HG02759 (cell line): ENCODE measurements at regions not wholly inside any gene's neighbourhood (a gene's known extent, or its start where the extent isn't known, plus 50 kb on each side); places are given as distances from the start of the nearest gene placed in this dataset.
"Not testable (repeated sequence)": the region's sequence is repeated elsewhere in the genome, so short reads cannot be mapped to it uniquely, and the experiment has no call there.

Experiments
- ATAC-seq: cut with Tn5 transposase; IDR thresholded peaks from one replicate; pipeline ENCODE4 v1.9.1; 2021; ENCODE audit warnings: mild to moderate bottlenecking, moderate library complexity; ENCODE audit not compliant: unreplicated experiment

DNA sequence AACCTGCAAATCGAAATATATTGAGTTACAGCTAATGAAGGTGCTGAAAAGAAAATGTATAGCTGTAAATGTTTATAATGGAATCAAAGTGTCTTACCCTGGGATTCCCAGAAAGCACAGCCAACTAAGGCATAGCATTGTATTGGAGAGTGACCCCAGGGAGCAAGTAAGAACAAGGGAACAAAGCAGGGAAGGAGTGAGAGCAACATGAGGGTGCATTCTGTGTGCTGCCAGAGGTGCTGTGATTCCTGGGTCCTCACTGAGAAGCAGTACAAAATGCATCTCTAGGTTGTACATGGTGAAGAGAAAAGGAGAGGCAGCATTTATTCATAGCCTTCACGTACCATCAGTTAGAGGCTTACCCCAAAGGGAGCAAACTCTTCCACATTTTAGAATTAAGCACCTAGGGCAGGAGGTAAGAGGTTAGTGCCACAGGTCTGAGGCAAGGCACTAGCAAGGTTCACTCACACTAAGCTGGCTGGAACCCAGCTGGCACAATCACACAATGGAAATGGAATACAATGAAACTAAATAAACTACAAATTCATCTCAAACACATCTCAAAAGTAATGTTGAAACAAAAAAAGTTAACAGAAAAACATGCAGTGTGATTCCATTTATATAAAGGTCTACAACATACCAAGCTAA, 151.5 kb upstream of the C2CD4B start:
- ATAC-seq = no peak

GRCh38 chr15:62320259-62320658, 155.2 kb upstream of the C2CD4B start:
- ATAC-seq = no peak

DNA sequence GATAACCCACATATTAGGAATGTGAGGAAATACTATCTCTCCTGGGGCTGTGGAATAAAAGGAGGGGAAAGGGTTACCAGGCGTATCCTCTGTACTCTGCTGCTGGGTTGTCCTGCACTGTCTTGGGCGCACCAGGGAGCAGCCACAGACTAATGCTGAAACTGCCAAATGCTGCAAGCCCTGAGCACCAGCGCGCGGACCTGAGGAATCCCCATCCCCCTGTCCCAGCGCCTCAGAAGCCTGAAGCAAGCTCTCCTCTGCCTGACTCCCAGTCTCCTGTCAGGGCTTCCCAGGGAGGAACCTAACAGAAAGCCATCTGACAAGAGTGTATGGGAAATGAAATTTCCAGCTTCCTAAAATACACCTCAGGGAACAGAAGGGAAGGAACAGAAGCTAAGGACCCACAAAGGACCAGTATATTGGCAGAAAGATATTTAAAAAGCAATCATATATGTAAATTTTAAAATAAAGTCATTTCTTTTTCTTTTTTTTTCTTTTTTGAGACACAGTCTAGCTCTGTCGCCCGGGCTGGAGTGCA, 158.3 kb upstream of the C2CD4B start:
- ATAC-seq = no peak

GRCh38 chr15:62324382-62324781, 159.3 kb upstream of the C2CD4B start:
- no peak for ATAC-seq

DNA sequence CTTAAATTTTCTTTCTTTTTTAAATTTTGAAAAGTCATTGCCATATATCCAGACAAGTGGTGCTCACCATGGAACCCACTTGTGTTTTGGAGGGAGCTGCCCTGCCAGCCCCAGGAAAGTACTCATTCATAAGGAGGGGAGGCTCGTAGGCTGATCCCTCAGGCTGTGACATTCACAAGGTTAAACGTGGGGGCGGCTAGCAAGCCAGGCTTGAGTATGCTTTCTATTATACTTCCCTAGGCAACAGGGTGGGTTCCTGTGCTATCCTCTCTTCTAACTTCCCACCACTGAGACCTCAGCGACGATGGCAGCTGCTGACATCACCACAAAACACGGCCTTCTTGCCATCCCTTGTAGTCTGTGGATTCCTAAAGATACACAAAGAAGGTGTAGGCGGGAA, 160.5 kb upstream of the C2CD4B start:
- ATAC-seq = no peak

DNA sequence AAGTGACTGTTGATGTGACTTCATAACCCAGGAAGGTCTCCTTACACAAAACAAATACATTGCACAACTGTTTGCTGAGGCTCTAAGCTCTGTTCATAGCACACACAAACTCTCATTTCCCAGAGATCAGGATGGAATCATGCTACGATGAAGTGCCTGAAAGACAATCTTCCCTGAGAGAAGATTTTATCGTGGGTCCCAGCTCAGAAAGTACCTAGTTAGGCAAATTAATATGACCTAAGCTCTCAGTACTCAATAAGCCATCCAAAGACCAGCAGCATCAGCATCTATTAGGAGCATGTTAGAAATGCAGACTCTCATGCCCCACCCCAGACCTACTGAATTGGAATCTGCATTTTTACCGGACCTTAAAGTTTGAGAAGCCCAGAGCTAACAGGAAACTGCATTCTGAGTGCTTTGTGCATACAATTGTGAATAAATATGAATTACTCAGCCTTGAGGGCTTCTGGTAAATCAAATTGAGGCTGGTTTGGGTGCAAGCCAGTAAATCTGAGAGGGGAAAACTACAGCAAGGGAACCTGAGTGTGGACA, 161.5 kb upstream of the C2CD4B start:
- ATAC-seq = no peak

DNA sequence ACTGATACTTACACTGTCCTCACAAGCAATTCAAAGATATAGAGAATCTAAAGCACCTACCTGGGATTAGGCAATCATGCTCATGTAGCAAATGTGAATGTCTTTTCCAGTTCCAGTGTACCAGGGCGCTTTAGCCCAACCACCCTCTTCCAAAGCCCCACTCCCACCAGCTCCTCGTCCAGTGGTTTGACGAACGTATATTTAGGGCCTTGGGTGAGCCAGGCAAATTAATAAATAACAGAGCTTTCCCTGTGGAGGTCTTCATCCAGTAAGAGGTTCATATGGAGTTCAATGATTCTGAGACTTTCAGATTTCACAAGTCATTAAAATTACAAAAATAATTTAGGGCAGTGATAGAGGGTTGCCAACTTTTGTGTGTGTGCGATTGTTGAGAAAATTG, 162.3 kb upstream of the C2CD4B start:
- no peak for ATAC-seq

DNA sequence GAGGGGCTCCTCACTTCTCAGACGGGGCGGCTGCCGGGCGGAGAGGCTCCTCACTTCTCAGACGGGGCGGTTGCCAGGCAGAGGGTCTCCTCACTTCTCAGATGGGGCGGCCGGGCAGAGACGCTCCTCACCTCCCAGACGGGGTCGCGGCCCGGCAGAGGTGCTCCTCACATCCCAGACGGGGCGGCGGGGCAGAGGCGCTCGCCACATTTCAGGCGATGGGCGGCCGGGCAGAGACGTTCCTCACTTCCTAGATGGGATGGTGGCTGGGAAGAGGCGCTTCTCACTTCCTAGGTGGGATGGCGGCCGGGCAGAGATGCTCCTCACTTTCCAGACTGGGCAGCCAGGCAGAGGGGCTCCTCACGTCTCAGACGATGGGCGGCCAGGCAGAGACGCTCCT, 167.4 kb upstream of the C2CD4B start:
- not testable (repeated sequence) for ATAC-seq

GRCh38 chr15:62334536-62334935, 169.5 kb upstream of the C2CD4B start:
- no peak for ATAC-seq

GRCh38 chr15:62337934-62338333, 172.8 kb upstream of the C2CD4B start:
- no peak for ATAC-seq

- ATAC-seq = no peak
Measured at GRCh38 chr15:62338497-62338896, 173.4 kb upstream of the C2CD4B start.

GRCh38 chr15:62342959-62343358, 177.9 kb upstream of the C2CD4B start:
- no peak for ATAC-seq

DNA sequence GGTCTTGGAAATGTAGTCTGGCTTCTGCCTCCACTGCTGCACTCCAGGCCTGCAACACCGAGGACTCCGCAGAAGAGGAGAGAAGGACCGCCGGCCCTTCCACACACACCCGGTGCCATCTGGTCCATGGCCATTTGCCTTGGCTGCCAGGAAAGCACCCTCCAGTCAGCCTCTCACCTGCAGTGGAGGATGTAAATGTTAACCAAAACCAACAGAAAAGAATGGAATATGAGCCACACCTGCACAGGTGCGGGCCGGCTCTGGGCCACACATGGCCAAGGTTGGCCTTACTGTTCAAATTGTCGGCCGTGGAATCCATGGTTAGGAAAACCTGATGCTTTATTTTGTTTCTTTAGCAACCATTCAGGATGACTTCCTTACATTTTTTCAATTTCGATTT, 178.3 kb upstream of the C2CD4B start:
- ATAC-seq = no peak

GRCh38 chr15:62344806-62345539, 179.9 kb upstream of the C2CD4B start:
- ATAC-seq = no peak

DNA sequence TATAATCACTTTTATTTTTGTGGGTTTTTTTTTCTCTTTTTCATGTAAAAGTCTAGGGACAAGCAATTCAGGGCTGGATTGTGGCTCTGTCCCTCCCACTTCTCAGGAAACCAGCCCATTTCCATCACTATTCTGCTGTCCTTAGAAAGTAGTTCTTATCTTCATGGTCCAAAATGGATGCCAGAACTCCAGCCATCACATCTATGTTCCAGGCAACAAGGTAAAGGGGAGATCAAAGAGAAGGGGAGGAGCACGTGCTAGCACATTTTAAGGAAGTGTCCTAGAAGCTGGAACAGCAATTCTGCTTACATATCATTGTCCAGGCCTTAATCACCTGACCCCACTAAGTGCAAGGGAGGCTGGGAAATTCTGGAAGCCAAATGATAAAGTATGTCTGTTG, 181.1 kb upstream of the C2CD4B start:
- no peak for ATAC-seq

DNA sequence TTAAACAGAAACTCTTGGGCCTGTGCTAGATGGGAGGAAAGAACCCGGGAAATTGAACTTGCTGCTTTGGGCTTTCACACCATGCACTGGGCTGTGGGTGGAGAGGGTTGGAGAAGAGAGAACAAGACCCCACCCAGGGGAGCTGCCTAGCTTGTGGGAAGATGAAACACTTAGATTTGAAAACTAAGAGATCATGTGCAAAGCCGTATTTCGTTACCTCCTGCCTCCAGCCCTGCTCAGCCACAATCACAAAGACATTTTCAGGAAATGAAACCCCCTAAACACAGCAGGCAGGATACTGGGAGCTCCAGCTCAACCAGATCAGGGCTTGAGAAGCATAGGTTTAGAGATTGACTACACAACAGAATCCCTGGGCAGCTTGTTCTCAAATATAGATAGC, 183.0 kb upstream of the C2CD4B start:
- no peak for ATAC-seq

GRCh38 chr15:62348623-62349022, 183.5 kb upstream of the C2CD4B start:
- ATAC-seq = no peak

GRCh38 chr15:62352817-62353216, 187.7 kb upstream of the C2CD4B start:
- no peak for ATAC-seq

DNA sequence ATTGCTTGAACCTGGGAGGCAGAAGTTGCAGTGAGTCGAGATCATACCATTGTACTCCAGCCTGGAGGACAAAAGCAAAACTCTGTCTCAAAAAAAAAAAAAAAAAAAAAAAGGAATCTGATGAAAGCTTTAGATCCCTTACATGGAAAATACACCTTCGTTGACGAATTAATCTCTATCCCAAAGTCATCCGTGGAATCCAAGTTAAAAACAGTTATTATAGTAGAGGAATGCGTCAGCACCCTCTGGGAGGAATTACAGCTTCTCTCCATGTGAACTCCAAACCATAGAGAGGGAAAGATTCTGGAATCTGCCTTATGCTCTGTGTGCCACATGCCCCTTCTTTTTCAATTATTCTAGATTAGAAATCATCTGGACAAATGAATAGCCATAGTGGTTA, 192.3 kb upstream of the C2CD4B start:
- no peak for ATAC-seq

GRCh38 chr15:62359416-62359815, 194.3 kb upstream of the C2CD4B start:
- ATAC-seq = no peak

DNA sequence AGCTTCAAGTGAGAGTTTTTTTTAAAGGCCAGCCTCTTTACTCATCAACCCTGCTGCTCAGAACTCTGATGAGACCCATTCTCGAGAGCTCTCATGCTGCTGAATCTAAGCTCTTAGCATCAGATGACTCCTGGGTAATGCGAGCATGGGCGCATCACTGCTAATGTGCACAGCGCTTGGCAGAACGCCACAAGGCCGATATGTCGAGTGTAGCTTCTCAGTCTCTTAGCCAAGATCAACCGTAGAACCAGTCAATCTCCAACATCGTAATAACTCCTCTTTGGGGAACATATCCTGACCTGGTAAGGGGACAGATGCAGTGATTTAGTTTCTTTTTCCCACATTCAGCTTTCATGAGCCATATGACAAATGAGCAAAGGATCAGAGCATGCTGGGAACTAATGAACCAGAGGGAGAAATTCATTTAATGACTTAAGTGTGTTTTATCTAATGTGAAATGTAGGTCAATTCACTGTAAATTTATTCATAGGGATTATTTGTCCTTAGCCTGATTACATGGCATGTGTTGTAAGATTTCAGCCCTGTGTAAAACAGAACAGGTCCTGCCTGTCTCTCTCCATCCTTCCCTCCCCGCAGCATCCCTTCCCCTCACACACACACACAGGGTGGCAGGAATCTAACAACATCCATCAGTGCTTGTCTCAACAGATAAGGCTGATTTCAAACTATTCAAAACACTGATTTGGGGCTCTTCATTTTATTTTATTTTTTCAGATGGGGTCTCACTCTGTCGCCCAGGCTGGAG, 195.4 kb upstream of the C2CD4B start:
- no peak for ATAC-seq
